ENCODE measurements at regions not wholly inside any gene's neighbourhood (a gene's known extent, or its start where the extent isn't known, plus 50 kb on each side); places are given as distances from the start of the nearest gene placed in this dataset.

DNA sequence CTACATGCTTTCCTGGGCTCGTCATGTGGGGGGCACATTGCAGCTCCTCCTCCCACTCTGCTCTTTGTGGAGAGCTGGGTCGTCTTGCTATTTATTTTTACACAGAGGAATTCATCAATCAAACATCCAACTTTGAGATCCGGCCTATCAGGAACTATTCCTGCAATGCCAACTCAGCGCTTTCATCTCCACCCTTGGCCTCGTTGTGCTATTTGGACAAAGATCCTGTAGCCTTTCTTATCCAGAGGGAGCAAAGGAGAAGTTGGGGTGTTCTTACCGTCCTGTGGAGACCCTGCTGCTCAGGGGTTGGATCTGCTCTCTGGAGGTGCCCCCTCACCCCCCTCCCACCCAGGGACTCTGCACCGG is 92.1 kb downstream of the ASB1 start:
- TF ChIP-seq, protein P1, sequence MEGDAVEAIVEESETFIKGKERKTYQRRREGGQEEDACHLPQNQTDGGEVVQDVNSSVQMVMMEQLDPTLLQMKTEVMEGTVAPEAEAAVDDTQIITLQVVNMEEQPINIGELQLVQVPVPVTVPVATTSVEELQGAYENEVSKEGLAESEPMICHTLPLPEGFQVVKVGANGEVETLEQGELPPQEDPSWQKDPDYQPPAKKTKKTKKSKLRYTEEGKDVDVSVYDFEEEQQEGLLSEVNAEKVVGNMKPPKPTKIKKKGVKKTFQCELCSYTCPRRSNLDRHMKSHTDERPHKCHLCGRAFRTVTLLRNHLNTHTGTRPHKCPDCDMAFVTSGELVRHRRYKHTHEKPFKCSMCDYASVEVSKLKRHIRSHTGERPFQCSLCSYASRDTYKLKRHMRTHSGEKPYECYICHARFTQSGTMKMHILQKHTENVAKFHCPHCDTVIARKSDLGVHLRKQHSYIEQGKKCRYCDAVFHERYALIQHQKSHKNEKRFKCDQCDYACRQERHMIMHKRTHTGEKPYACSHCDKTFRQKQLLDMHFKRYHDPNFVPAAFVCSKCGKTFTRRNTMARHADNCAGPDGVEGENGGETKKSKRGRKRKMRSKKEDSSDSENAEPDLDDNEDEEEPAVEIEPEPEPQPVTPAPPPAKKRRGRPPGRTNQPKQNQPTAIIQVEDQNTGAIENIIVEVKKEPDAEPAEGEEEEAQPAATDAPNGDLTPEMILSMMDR (IDR thresholded peaks at IDR 0.05) = no peak
- no peak for TF ChIP-seq POLR2A (IDR thresholded peaks at IDR 0.05)

All from uterus (tissue), 2 donors.